BE2C (cell line): ENCODE measurements at regions not wholly inside any gene's neighbourhood (a gene's known extent, or its start where the extent isn't known, plus 50 kb on each side); places are given as distances from the start of the nearest gene placed in this dataset.
A peak's percentile ranks its signal among the peaks of the same experiment; 100 is the strongest.

ENCODE experiments used
- DNase-seq: peaks from one replicate; pipeline ENCODE4 v3.0.0-alpha.2; 2020
- H3K27me3 ChIP-seq: fragments of 250-450 bp; sonication (Bioruptor Pico); 2 replicates; pipeline ENCODE4 v1.5.1; 2020; ENCODE audit warnings: mild to moderate bottlenecking
- H3K36me3 ChIP-seq: fragments of 250-450 bp; sonication (Bioruptor Pico); 2 replicates; pipeline ENCODE4 v1.5.1; 2020; ENCODE audit warnings: mild to moderate bottlenecking
- H3K4me1 ChIP-seq: fragments of 250-450 bp; sonication (Bioruptor Pico); 2 replicates; pipeline ENCODE4 v1.5.1; 2020
- H3K4me3 ChIP-seq: 2 replicates; pipeline ENCODE4 v1.5.1; 2011; ENCODE audit warnings: low read depth, low read length
- H3K9me3 ChIP-seq: fragments of 250-450 bp; sonication (Bioruptor Pico); 2 replicates; pipeline ENCODE4 v1.5.1; 2020
- TF ChIP-seq, protein P1 (sequence below): IDR thresholded peaks from 2 replicates; pipeline ENCODE4 v1.5.1; 2012; ENCODE audit warnings: mild to moderate bottlenecking, low read depth, low read length

DNA sequence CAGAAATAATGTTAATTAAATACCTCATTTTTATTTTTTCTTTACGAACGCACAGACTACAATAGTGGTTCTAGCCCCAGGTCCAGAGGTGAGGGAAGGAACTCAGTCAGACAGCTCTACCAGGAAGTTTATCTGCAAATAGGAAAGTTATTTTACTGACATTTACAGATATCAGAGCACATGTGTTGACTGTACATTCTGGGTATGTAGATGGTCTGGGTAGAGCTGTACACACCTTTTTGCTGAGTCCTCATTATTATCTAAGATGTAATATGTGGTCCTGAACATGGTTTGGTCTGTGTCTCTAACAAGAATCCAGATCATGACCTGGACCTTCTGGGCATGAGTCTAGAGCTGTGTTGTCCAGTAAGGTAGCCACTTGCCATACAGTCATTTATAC is 74.6 kb upstream of the KIF5B start:
- Histone ChIP-seq H3K9me3 (no peaks in the 10 kb centered on the region), H3K4me1 (no peaks in the 10 kb centered on the region), H3K27me3 (no peaks in the 10 kb centered on the region), H3K36me3 (no peaks in the 10 kb centered on the region), H3K4me3 (no peak overlapping the region)
- TF ChIP-seq, protein P1, sequence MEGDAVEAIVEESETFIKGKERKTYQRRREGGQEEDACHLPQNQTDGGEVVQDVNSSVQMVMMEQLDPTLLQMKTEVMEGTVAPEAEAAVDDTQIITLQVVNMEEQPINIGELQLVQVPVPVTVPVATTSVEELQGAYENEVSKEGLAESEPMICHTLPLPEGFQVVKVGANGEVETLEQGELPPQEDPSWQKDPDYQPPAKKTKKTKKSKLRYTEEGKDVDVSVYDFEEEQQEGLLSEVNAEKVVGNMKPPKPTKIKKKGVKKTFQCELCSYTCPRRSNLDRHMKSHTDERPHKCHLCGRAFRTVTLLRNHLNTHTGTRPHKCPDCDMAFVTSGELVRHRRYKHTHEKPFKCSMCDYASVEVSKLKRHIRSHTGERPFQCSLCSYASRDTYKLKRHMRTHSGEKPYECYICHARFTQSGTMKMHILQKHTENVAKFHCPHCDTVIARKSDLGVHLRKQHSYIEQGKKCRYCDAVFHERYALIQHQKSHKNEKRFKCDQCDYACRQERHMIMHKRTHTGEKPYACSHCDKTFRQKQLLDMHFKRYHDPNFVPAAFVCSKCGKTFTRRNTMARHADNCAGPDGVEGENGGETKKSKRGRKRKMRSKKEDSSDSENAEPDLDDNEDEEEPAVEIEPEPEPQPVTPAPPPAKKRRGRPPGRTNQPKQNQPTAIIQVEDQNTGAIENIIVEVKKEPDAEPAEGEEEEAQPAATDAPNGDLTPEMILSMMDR: no peak
- no peak for DNase-seq

DNA sequence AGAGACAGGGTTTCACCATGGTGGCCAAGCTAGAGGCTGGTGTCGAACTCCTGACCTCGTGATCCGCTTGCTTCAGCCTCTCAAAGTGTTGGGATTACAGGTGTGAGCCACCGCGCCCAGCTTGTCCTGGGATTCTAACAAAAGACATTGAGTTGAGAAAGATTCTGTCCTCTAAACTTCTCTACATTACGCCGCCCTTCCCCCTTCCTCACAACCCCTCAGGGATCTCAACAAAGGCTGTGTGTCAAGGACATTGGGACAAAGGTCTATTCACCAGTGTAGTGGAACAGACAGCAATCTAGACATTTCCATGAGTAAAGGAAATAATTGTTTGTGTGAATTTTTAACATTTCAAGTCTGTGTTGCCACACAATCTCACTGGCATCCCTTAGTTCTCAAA is 68.8 kb upstream of the KIF5B start:
- H3K36me3 ChIP-seq: no peaks in the 10 kb centered on the region
- H3K4me3 ChIP-seq: no peak overlapping the region
- TF ChIP-seq, protein P1: no peak
- H3K4me1 ChIP-seq: no peaks in the 10 kb centered on the region
- no peaks in the 10 kb centered on the region for H3K9me3 ChIP-seq
- H3K27me3 ChIP-seq: no peaks in the 10 kb centered on the region
- DNase-seq: no peak

DNA sequence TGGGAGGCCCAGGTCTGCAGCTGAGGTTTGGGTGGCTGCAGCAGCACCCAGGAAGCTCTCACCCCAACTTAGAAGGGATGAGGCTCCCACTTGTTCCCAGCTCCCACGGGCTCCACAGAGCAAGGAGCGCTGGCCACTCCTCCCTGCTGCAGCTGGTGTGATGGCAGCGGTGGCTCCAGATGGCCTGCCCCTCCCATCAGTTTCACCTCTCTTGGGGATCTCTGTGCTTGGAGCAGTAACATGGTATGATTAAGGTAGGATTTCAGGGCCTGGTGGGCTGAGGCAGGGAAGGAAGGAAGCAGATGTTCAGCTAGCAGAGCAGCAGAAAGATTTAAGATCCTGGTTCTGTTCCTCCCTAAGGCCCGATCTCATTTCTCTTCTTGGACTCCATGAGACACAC is 66.8 kb upstream of the KIF5B start:
- no peaks in the 10 kb centered on the region for H3K4me1 ChIP-seq
- H3K36me3 ChIP-seq: no peaks in the 10 kb centered on the region
- H3K4me3 ChIP-seq: no peak overlapping the region
- H3K27me3 ChIP-seq: no peaks in the 10 kb centered on the region
- no peaks in the 10 kb centered on the region for H3K9me3 ChIP-seq
- DNase-seq: peak; percentile 30
- TF ChIP-seq, protein P1: no peak

DNA sequence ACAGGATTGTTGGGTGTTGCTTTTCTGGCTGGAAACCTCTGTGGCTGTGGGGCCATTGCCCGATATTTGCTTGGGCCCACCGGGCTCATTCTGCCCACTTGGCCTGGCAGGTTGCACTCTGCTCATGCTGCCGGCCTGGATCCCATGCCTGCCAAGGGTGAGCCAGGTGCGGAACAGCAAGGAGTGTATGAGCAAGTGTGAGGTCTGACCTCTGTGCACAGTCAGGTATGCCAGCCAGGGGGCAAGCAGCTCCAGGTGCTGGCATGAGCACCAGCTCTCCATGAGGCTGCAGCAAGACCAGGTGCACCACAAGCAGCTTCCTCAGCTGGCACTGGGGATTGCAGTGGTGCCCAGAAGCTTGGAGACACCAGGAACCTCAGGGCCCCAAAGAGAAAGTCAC is 65.4 kb upstream of the KIF5B start:
- Histone ChIP-seq H3K4me1 (no peaks in the 10 kb centered on the region), H3K36me3 (no peaks in the 10 kb centered on the region), H3K27me3 (no peaks in the 10 kb centered on the region), H3K9me3 (no peaks in the 10 kb centered on the region), H3K4me3 (no peak overlapping the region)
- no peak for DNase-seq
- TF ChIP-seq, protein P1: no peak

DNA sequence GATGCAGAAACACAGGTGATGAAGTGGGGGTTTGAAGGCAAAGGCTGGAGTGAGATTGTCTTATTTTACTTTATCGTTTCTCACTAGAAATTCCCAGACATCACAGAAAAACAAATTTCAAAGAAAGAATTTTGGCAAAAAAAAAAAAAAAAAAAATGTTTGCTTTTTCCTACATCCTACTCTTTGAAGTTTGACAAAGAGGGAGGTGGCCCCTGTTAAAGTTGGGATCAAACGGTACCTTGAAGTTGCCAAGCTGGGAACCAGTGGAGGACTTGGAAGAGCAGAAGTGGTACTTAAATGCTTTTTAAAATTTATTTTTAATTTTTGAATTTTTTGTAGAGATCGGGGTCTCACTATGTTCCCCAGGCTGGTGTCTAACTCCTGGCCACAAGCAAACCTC is 63.9 kb upstream of the KIF5B start:
- Histone ChIP-seq H3K4me3 (no peak overlapping the region), H3K27me3 (no peaks in the 10 kb centered on the region), H3K9me3 (no peaks in the 10 kb centered on the region), H3K4me1 (no peaks in the 10 kb centered on the region), H3K36me3 (no peaks in the 10 kb centered on the region)
- no peak for DNase-seq
- TF ChIP-seq, protein P1: no peak

DNA sequence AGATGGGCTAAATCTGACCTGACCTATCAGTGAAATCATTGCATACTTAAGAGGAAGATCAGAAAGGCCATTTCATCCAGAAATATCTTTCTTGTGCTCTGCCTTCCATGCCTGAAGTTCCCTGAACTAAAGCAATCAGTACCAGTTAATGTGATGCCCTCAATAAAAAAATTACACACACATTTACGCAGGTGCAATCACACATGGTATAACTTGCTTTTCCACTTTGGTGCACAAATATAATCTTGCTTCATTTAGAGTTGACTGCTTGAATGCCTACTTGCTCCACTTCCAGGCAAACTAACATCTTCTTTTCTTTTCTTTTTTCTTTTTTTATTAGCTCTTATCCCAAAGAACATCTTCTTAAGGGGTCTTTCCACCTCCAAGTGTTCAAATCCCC is 58.3 kb upstream of the KIF5B start:
- no peak for DNase-seq
- Histone ChIP-seq H3K4me3 (no peak overlapping the region), H3K27me3 (peaks cover 4% of the 10 kb centered on the region; the same call in 1 of the 2 replicates), H3K4me1 (no peaks in the 10 kb centered on the region), H3K36me3 (no peaks in the 10 kb centered on the region), H3K9me3 (no peaks in the 10 kb centered on the region)
- TF ChIP-seq, protein P1: no peak
